ENCODE measurements at regions not wholly inside any gene's neighbourhood (a gene's known extent, or its start where the extent isn't known, plus 50 kb on each side); places are given as distances from the start of the nearest gene placed in this dataset.

GRCh38 chr4:52507774-52508173 is 151.3 kb downstream of the USP46 start:
- TF ChIP-seq CTCF (IDR thresholded peaks at IDR 0.05) (no peak), POLR2A (IDR thresholded peaks at IDR 0.05) (no peak)

All from esophagus squamous epithelium (tissue), 4 donors.